CD4-positive, alpha-beta memory T cell (primary cell): ENCODE measurements at regions not wholly inside any gene's neighbourhood (a gene's known extent, or its start where the extent isn't known, plus 50 kb on each side); places are given as distances from the start of the nearest gene placed in this dataset.

ENCODE experiments used
- CTCF ChIA-PET: fragments of 350-600 bp; sonication (Branson Sonifier 250); formaldehyde crosslinking; loops from one replicate; lab custom pipeline; 2021; ENCODE audit warnings: inconsistent platforms; ENCODE audit not compliant: partially characterized antibody; lab: Charles Lee
- POLR2A ChIA-PET: fragments of 350-600 bp; sonication (Branson Sonifier 250); formaldehyde crosslinking; loops from one replicate; lab custom pipeline; 2021; ENCODE audit not compliant: partially characterized antibody; lab: Charles Lee
- DNase-seq, 5 donors: peaks; one replicate each; pipeline versions ENCODE4 v3.0.0 to v3.0.0-alpha.2; 2020 to 2022; ENCODE audit warnings: mixed read lengths in 1 of 5
- H3K27ac ChIP-seq: one replicate; pipeline ENCODE4 v1.7.0; 2013; ENCODE audit warnings: low read depth, low read length
- H3K27me3 ChIP-seq: 2 replicates; pipeline ENCODE4 v1.7.0; 2013; ENCODE audit warnings: mild to moderate bottlenecking, low read length, moderate library complexity; ENCODE audit not compliant: insufficient read depth
- H3K36me3 ChIP-seq: 2 replicates; pipeline ENCODE4 v1.7.0; 2013; ENCODE audit warnings: mild to moderate bottlenecking, low read length, moderate library complexity; ENCODE audit not compliant: insufficient read depth
- H3K4me1 ChIP-seq: 2 replicates; pipeline ENCODE4 v1.7.0; 2013; ENCODE audit warnings: mild to moderate bottlenecking, low read length, moderate library complexity; ENCODE audit not compliant: insufficient read depth
- H3K4me3 ChIP-seq, 2 donors: one replicate each; pipeline ENCODE4 v1.7.0; 2013; ENCODE audit warnings: low read length in 2 of 2, mild to moderate bottlenecking in 1 of 2
- H3K9me3 ChIP-seq, 2 donors: one replicate each; pipeline ENCODE4 v1.7.0; 2013; ENCODE audit warnings: low read length in 2 of 2, control low read depth in 1 of 2; ENCODE audit not compliant: control insufficient read depth in 1 of 2
- H3K27ac Mint-ChIP-seq, 7 donors: one replicate each; pipeline ENCODE4 v1.8.0; 2020 to 2021; ENCODE audit warnings: mixed read lengths in 7 of 7, mild to moderate bottlenecking in 6 of 7, inconsistent platforms in 3 of 7, moderate library complexity in 3 of 7
- H3K27me3 Mint-ChIP-seq, 2 donors: one replicate each; pipeline ENCODE4 v1.8.0; 2020 to 2021; ENCODE audit warnings: mixed read lengths in 2 of 2
- H3K36me3 Mint-ChIP-seq, 2 donors: one replicate each; pipeline ENCODE4 v1.8.0; 2020 to 2021; ENCODE audit warnings: mixed read lengths in 2 of 2, inconsistent platforms in 1 of 2, mild to moderate bottlenecking in 1 of 2
- H3K4me1 Mint-ChIP-seq, 4 donors: one replicate each; pipeline ENCODE4 v1.8.0; 2020 to 2021; ENCODE audit warnings: mixed read lengths in 4 of 4, mild to moderate bottlenecking in 1 of 4
- H3K4me3 Mint-ChIP-seq, 8 donors: one replicate each; pipeline ENCODE4 v1.8.0; 2020 to 2021; ENCODE audit warnings: mixed read lengths in 8 of 8, mild to moderate bottlenecking in 7 of 8, moderate library complexity in 6 of 8, inconsistent platforms in 3 of 8
- H3K9me3 Mint-ChIP-seq, 8 donors: one replicate each; pipeline ENCODE4 v1.8.0; 2020 to 2021; ENCODE audit warnings: mixed read lengths in 8 of 8, mild to moderate bottlenecking in 5 of 8, inconsistent platforms in 3 of 8, moderate library complexity in 1 of 8
- intact Hi-C: fragments of 100-400 bp; cut with micrococcal nuclease; formaldehyde crosslinking; loops from one replicate; pipeline ENCODE4 v1.15.1; 2023

DNA sequence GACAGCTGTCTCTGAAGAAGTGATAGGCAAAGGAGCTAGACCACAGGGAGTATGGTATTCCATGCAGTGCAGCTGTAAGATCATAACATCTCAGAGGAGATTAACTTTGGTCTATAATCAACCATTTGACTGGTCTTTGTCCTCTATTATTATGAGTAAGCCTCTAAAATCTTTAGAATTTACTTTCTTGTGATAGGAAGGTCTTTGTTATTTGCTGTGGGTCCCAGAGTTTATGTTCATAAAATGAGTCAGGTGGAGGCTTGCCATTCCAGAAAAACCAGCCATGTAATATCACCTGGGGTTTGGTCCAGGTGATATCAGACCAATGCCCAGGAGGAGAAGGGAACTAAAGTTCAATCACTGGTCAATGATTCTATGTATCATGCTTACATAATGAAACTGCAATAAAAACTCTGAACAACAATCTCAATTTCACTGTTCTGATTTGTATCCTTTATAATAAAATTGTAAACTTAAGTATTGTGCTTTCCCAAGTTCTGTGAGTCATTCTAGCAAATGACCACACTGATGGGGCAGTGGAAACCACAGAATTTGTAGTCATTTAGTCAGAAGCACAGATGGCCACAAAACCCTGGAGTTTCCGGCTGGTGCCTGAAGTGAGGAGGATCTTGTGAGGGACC is 239.6 kb upstream of the TRAM1L1 start:
- Mint-ChIP-seq H3K4me3 (no peak overlapping the region), H3K27me3 (no peaks in the 10 kb centered on the region), H3K27ac (no peak overlapping the region), H3K4me1 (no peaks in the 10 kb centered on the region), H3K9me3 (peaks cover 0 to 8% (median 3%) of the 10 kb centered on the region in 8 donors), H3K36me3 (no peaks in the 10 kb centered on the region)
- Histone ChIP-seq H3K4me3 (no peak overlapping the region), H3K36me3 (no peaks in the 10 kb centered on the region), H3K27me3 (no peaks in the 10 kb centered on the region), H3K9me3 (no peaks in the 10 kb centered on the region), H3K27ac (no peak overlapping the region), H3K4me1 (no peaks in the 10 kb centered on the region)
- POLR2A ChIA-PET = no interaction called here
- intact Hi-C loops = no loop called here
- no peak for DNase-seq
- CTCF ChIA-PET = no interaction called here

DNA sequence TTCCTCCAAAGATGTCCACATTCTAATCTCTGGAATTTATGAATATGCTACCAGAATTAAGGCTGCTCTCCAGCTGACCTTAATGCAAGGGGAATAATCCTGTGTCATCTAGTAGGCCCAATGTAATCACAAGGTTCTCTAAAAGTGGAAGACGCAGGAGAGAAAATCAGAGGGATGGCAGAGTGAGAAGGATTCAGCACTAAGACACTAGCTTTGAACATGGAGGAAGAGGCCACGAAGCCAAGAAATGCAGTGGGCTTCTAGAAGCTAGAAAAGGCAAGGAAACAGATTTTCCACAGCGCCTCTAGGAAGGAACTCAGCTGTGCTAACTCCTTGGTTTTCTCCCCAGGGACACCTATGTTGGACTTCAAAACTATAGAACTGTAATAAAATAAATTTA is 240.7 kb upstream of the TRAM1L1 start:
- Mint-ChIP-seq H3K9me3 (peaks cover 0 to 12% (median 3%) of the 10 kb centered on the region in 8 donors), H3K4me1 (no peaks in the 10 kb centered on the region), H3K27ac (no peak overlapping the region), H3K27me3 (no peaks in the 10 kb centered on the region), H3K4me3 (no peak overlapping the region), H3K36me3 (no peaks in the 10 kb centered on the region)
- CTCF ChIA-PET = no interaction called here
- Histone ChIP-seq H3K36me3 (no peaks in the 10 kb centered on the region), H3K4me3 (no peak overlapping the region), H3K27ac (no peak overlapping the region), H3K27me3 (no peaks in the 10 kb centered on the region), H3K9me3 (no peaks in the 10 kb centered on the region), H3K4me1 (no peaks in the 10 kb centered on the region)
- POLR2A ChIA-PET = no interaction called here
- intact Hi-C loops = no loop called here
- DNase-seq = no peak

DNA sequence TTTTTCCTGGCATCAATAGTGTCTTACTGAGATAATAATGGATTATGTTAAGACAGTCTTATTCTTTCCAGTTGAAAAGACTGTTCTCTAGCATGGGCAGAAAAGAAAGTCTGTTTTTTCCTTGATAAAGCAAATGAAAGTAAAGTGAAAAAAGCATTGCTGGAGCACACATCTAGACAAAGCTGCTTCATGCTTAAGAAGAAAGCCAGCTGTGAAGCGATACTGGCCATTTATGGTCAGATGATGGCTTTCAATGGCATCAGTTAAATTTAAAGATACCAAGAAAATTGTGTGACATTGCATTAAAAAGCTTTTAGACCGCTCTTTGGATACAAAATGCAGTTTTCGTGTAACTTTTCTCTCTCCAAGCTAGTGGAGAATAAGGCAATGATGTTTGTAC is 242.1 kb upstream of the TRAM1L1 start:
- H3K36me3 Mint-ChIP-seq = no peaks in the 10 kb centered on the region

DNA sequence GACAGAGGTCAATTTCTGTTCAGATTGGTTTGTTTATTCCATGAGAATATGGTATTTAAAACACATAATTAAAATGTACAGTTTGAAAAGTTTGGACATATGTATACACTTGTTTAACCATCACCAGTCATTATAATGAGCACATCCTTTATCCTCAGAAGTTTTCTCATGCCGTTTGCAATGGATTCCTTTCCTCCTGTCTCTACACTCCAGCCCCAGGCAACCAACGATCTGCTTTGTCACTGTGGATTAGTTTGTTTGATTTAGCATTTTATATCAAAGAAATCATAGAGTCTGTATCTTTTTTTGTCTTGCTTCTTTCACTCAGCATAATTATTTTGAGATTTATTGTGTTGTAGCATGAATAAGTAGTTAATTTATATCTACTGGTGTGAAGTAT is 243.0 kb upstream of the TRAM1L1 start:
- POLR2A ChIA-PET = no interaction called here
- no peaks in the 10 kb centered on the region for H3K4me1 Mint-ChIP-seq
- H3K36me3 Mint-ChIP-seq = no peaks in the 10 kb centered on the region
- DNase-seq = no peak
- peaks cover 0 to 8% (median 4%) of the 10 kb centered on the region in 8 donors for H3K9me3 Mint-ChIP-seq
- no peak overlapping the region for H3K27ac Mint-ChIP-seq
- H3K9me3 ChIP-seq = no peaks in the 10 kb centered on the region
- no peaks in the 10 kb centered on the region for H3K36me3 ChIP-seq
- no peak overlapping the region for H3K27ac ChIP-seq
- H3K27me3 ChIP-seq = no peaks in the 10 kb centered on the region
- CTCF ChIA-PET = no interaction called here
- no peaks in the 10 kb centered on the region for H3K27me3 Mint-ChIP-seq
- no peak overlapping the region for H3K4me3 ChIP-seq
- no peaks in the 10 kb centered on the region for H3K4me1 ChIP-seq
- intact Hi-C loops = no loop called here
- no peak overlapping the region for H3K4me3 Mint-ChIP-seq

More for the DNA sequence above, 242.1 kb upstream of the TRAM1L1 start:
- H3K4me1 Mint-ChIP-seq = no peaks in the 10 kb centered on the region
- Histone ChIP-seq H3K27ac (no peak overlapping the region), H3K4me1 (no peaks in the 10 kb centered on the region), H3K36me3 (no peaks in the 10 kb centered on the region), H3K9me3 (no peaks in the 10 kb centered on the region), H3K4me3 (no peak overlapping the region), H3K27me3 (no peaks in the 10 kb centered on the region)
- peaks cover 0 to 9% (median 3%) of the 10 kb centered on the region in 8 donors for H3K9me3 Mint-ChIP-seq
- no peak overlapping the region for H3K27ac Mint-ChIP-seq
- POLR2A ChIA-PET = no interaction called here
- DNase-seq = no peak
- H3K27me3 Mint-ChIP-seq = no peaks in the 10 kb centered on the region
- CTCF ChIA-PET = no interaction called here
- H3K4me3 Mint-ChIP-seq = no peak overlapping the region
- intact Hi-C loops = no loop called here

DNA sequence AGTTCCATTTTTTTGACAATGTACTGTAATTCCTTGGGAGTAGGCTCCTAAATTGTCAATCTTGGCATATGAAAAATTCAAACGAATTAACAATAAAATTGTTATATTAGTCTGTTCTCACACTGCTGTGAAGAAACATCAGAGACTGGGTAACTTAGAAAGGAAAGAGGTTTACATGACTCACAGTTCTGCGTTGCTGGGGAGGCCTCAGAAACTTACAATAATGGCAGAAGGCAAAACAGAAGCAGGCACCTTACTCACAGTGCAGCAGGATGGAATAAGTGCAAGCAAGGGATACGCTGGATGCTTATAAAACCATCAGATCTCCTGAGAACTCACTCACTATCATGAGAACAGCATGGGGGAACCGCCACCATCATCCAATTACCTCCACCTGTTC is 246.4 kb upstream of the TRAM1L1 start:
- no peaks in the 10 kb centered on the region for H3K36me3 Mint-ChIP-seq
- no peak for DNase-seq
- no peak overlapping the region for H3K4me3 Mint-ChIP-seq
- H3K4me1 ChIP-seq = no peaks in the 10 kb centered on the region
- ChIA-PET POLR2A (no interaction called here), CTCF (no interaction called here)
- H3K36me3 ChIP-seq = no peaks in the 10 kb centered on the region
- H3K27ac ChIP-seq = no peak overlapping the region
- H3K9me3 Mint-ChIP-seq = peaks cover 0 to 7% (median 1%) of the 10 kb centered on the region in 8 donors
- intact Hi-C loops = no loop called here
- H3K27ac Mint-ChIP-seq = no peak overlapping the region
- no peak overlapping the region for H3K4me3 ChIP-seq
- no peaks in the 10 kb centered on the region for H3K27me3 ChIP-seq
- H3K4me1 Mint-ChIP-seq = no peaks in the 10 kb centered on the region
- H3K27me3 Mint-ChIP-seq = no peaks in the 10 kb centered on the region
- no peaks in the 10 kb centered on the region for H3K9me3 ChIP-seq

DNA sequence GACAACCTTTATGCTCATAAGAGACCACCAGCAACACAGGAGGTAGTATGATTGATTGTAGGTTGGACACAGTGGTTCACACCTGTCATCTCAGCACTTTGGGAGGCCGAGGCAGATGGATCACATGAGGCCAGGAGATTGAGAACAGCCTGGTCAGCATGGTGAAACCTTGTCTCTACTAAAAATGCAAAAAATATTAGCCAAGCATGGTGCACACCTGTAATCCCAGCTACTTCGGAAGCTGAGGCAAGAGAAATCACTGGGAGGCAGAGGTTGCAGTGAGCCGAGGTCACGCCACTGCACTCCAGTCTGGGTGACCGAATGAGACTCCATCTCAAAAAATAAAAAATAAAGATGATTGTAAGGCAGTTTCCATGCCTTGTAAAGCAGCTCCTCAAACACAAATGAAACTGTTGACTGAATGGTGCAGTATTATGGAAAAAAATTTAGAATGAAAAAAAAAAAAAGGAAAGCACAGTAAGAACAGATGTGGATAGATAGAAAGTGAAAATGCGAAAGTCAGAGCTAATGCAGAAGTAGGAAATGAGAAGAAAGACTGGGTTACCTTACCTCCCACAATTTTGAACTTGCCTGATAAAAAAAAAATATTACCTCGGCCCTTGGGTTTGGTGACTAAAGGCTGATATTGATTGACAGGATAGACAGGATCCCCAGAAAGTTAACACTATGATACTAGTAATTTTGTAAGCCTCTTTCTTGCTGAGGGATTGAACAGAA is 249.2 kb upstream of the TRAM1L1 start:
- Histone ChIP-seq H3K36me3 (no peaks in the 10 kb centered on the region), H3K4me1 (no peaks in the 10 kb centered on the region), H3K27ac (no peak overlapping the region), H3K4me3 (no peak overlapping the region), H3K27me3 (no peaks in the 10 kb centered on the region), H3K9me3 (no peaks in the 10 kb centered on the region)
- H3K4me1 Mint-ChIP-seq = no peaks in the 10 kb centered on the region
- POLR2A ChIA-PET = interaction anchor here (0.6 kb wide), 1 partner anchor 15 kb away, joined by 3 read pairs; no protein-coding TSS in a partner anchor
- DNase-seq = no peak
- H3K27ac Mint-ChIP-seq = no peak overlapping the region
- intact Hi-C loops = no loop called here
- H3K4me3 Mint-ChIP-seq = no peak overlapping the region
- peaks cover 0 to 7% (median 2%) of the 10 kb centered on the region in 8 donors for H3K9me3 Mint-ChIP-seq
- no peaks in the 10 kb centered on the region for H3K27me3 Mint-ChIP-seq
- H3K36me3 Mint-ChIP-seq = no peaks in the 10 kb centered on the region
- CTCF ChIA-PET = no interaction called here

DNA sequence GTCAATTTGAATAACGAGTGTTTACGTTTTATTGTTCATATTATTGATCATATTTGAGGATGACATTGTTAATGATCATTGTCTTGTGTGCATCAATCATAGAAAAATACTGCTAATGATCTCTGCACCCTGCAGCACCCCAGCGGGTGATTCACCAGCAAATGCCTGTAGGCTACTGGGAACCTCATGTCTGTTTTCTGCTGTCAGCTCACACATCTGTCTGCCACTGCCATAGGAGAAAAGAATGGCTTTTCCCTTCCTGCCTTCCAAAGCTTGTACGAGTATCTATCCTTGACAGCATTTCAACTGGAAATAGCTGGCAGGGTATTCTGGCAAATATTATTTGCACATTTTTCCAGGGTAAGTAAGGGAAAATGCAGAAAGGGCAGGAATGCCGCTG is 272.1 kb upstream of the TRAM1L1 start:
- Histone ChIP-seq H3K27ac (no peak overlapping the region), H3K27me3 (no peaks in the 10 kb centered on the region), H3K4me1 (no peaks in the 10 kb centered on the region), H3K36me3 (no peaks in the 10 kb centered on the region), H3K9me3 (no peaks in the 10 kb centered on the region), H3K4me3 (no peak overlapping the region)
- H3K36me3 Mint-ChIP-seq = no peaks in the 10 kb centered on the region
- ChIA-PET CTCF (no interaction called here), POLR2A (no interaction called here)
- H3K4me3 Mint-ChIP-seq = no peak overlapping the region
- H3K27me3 Mint-ChIP-seq = no peaks in the 10 kb centered on the region
- H3K9me3 Mint-ChIP-seq = peaks cover 0 to 6% (median 0%) of the 10 kb centered on the region in 8 donors
- H3K4me1 Mint-ChIP-seq = no peaks in the 10 kb centered on the region
- no peak for DNase-seq
- intact Hi-C loops = no loop called here
- no peak overlapping the region for H3K27ac Mint-ChIP-seq
